Neutrophil (primary cell): ENCODE measurements at regions not wholly inside any gene's neighbourhood (a gene's known extent, or its start where the extent isn't known, plus 50 kb on each side); places are given as distances from the start of the nearest gene placed in this dataset.

ENCODE experiments used
- H3K27ac ChIP-seq: fragments of 200-600 bp; sonication (generic); 2 replicates; pipeline ENCODE4 v1.5.1; 2016; ENCODE audit warnings: mild to moderate bottlenecking, moderate library complexity
- H3K27me3 ChIP-seq: fragments of 200-600 bp; sonication (generic); 2 replicates; pipeline ENCODE4 v1.6.0; 2016; ENCODE audit warnings: mild to moderate bottlenecking
- H3K36me3 ChIP-seq: fragments of 200-600 bp; sonication (generic); 2 replicates; pipeline ENCODE4 v1.5.1; 2017
- H3K4me1 ChIP-seq, 2 experiments: fragments of 200-600 bp in 1 of 2; sonication (generic) in 1 of 2; 1 replicate in 1 of 2; 2 replicates in 1 of 2; pipeline versions ENCODE4 v1.5.1 to v1.6.1; 2013 to 2016; ENCODE audit warnings: low read depth in 1 of 2, low read length in 1 of 2, mild to moderate bottlenecking in 1 of 2, moderate library complexity in 1 of 2; ENCODE audit not compliant: control insufficient read depth in 1 of 2, insufficient read depth in 1 of 2
- H3K4me3 ChIP-seq, 2 experiments: fragments of 200-600 bp in 1 of 2; sonication (generic) in 1 of 2; 1 replicate in 1 of 2; 2 replicates in 1 of 2; pipeline ENCODE4 v1.5.1; 2013 to 2016; ENCODE audit warnings: low read depth in 1 of 2, low read length in 1 of 2, mild to moderate bottlenecking in 1 of 2, moderate library complexity in 1 of 2
- H3K9me3 ChIP-seq: fragments of 200-600 bp; sonication (generic); 2 replicates; pipeline ENCODE4 v1.5.1; 2016
- TF ChIP-seq, protein P1 (sequence below): fragments of 200-600 bp; sonication (generic); IDR thresholded peaks from 2 replicates; pipeline ENCODE4 v1.5.1; 2016; ENCODE audit warnings: antibody characterized with exemption

DNA sequence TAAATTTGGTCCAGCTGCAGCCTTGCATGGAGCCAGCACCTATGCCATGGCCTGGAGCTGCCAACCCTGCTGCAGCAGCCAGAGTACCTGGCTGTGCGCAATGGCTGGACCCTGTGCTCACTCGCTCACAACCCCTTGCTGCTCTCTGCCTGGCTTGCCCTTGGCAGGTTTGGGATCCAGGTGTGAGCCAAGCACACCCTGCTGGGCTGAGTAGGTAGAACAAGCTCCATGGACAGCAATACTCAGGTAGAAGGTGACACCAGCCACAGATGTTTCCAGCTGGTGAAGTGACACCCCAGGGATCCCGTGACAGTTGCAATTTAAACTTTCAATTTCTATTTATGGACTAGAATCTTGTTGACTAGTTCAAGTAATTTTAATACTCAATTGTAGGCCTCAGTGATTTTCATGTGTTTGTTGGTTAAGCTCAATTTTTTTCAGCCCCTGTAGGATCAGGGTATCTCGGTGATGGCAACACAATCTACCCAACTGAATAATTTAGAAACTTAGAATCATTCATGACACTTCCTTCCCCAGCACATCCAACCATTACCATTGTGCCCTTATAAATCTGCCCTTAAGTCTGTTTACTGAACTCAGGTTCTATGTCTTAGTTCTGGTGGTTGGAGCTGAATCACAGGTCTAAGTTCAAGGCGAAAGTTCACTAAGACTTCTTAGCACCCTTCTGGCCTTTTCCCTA is 480.0 kb downstream of the PMP22 start:
- H3K36me3 ChIP-seq, result no peaks in the 10 kb centered on the region
- H3K4me3 ChIP-seq, result no peak overlapping the region
- TF ChIP-seq, protein P1, sequence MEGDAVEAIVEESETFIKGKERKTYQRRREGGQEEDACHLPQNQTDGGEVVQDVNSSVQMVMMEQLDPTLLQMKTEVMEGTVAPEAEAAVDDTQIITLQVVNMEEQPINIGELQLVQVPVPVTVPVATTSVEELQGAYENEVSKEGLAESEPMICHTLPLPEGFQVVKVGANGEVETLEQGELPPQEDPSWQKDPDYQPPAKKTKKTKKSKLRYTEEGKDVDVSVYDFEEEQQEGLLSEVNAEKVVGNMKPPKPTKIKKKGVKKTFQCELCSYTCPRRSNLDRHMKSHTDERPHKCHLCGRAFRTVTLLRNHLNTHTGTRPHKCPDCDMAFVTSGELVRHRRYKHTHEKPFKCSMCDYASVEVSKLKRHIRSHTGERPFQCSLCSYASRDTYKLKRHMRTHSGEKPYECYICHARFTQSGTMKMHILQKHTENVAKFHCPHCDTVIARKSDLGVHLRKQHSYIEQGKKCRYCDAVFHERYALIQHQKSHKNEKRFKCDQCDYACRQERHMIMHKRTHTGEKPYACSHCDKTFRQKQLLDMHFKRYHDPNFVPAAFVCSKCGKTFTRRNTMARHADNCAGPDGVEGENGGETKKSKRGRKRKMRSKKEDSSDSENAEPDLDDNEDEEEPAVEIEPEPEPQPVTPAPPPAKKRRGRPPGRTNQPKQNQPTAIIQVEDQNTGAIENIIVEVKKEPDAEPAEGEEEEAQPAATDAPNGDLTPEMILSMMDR, result no peak
- no peaks in the 10 kb centered on the region for H3K27me3 ChIP-seq
- H3K4me1 ChIP-seq, result no peaks in the 10 kb centered on the region
- H3K9me3 ChIP-seq, result no peaks in the 10 kb centered on the region
- no peak overlapping the region for H3K27ac ChIP-seq

DNA sequence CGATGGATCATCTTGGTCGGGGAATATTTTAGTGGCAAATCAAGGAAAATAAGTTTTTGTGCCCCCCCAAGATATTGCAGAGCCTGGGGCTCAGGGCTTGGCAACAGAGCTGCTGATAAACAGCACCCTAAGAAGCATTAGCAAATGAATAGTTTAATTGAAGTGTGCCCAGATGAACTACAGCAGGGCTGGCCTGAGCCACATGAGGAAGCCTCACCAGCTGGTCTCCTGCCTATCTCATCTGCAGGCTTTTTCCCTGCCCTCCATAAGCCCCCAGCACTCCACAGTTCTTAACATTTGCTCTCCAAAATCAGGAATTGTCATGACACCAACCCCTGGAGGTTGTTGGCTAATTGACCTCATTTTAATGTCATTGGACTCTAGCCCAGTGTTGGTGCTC is 480.2 kb downstream of the HS3ST3B1 start:
- TF ChIP-seq, protein P1, result no peak
- Histone ChIP-seq H3K36me3 (no peaks in the 10 kb centered on the region), H3K27ac (no peak overlapping the region), H3K4me3 (no peak overlapping the region), H3K9me3 (no peaks in the 10 kb centered on the region), H3K27me3 (no peaks in the 10 kb centered on the region), H3K4me1 (peaks cover 0 to 2% of the 10 kb centered on the region in 2 experiments)

DNA sequence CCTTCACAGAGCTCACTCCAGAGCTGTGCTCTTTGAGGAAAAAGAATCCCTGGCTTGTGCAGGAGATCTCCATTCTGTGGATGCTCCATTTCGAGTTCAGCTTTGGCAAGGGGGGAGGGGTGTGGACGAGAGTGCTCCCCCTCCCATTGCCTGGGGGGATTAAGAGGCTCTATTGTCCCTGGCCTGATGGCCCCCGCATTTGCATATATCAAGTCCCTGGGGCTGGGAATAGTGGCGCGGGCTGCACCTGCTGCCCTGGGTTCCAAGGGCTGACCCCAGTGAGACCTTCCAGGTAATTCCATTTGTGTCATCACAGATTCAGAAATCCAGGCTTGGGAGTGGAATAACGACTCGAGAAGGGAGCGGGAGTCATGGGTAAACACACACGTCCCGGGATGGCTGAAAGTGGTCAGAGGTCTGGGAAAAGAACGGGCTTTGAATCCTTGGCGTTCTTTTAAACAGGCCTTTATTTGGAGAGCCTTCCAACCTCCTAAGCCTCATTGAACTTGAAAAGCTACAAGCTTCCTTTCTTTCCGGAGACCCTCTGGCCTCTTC is 479.3 kb downstream of the HS3ST3B1 start:
- H3K4me3 ChIP-seq, result no peak overlapping the region
- H3K36me3 ChIP-seq, result no peaks in the 10 kb centered on the region
- H3K27ac ChIP-seq, result no peak overlapping the region
- peaks cover 0 to 7% of the 10 kb centered on the region in 2 experiments for H3K4me1 ChIP-seq
- no peaks in the 10 kb centered on the region for H3K27me3 ChIP-seq
- no peaks in the 10 kb centered on the region for H3K9me3 ChIP-seq
- TF ChIP-seq, protein P1, result no peak

DNA sequence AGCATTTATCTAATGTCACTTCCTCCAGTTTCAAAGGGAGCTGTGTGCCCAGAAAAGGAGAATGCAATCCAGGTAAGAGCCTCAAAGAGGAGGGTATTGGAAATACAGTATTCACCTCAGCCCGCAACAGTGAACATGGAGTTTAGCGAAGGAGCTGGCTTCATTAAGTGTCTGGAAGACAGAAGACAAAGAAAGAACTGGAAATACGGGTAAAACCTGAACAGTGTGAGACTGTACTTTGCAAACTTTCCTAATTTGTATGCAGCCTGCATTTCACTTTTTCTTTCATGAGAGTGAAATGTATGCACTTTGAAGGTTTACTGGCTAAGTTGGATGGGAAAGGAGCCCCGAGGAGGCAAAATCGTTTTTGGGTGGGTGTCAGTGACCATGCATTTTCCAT is 478.4 kb downstream of the HS3ST3B1 start:
- H3K4me1 ChIP-seq, result peaks cover 0 to 7% of the 10 kb centered on the region in 2 experiments
- TF ChIP-seq, protein P1, result no peak
- no peak overlapping the region for H3K27ac ChIP-seq

DNA sequence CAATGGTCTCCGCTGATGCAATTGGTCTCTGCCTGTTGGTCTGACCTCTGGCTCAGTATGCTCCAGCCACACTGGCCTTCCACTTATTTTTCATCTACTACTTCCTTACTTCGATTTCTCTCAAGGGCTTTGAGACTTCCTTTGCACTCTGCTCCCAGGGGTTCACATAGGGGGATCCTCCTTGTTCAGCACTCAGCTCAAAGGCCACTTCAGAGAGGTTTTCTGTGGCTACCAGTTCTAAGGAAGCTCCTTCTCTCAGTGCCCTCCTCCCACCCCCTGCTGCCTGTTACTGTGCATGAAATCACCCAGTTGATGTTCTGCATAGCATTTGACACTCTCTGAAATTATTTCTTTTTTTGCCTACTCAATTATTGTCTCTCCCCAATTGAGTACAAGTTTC is 476.4 kb downstream of the HS3ST3B1 start:
- Histone ChIP-seq H3K4me1 (peaks cover 0 to 9% of the 10 kb centered on the region in 2 experiments), H3K27ac (no peak overlapping the region), H3K27me3 (no peaks in the 10 kb centered on the region), H3K36me3 (no peaks in the 10 kb centered on the region), H3K4me3 (no peak overlapping the region), H3K9me3 (no peaks in the 10 kb centered on the region)
- TF ChIP-seq, protein P1, result no peak

More for the DNA sequence above, 478.4 kb downstream of the HS3ST3B1 start:
- Histone ChIP-seq H3K4me3 (no peak overlapping the region), H3K36me3 (no peaks in the 10 kb centered on the region), H3K9me3 (no peaks in the 10 kb centered on the region), H3K27me3 (no peaks in the 10 kb centered on the region)
